GM20000 (cell line): ENCODE measurements at regions not wholly inside any gene's neighbourhood (a gene's known extent, or its start where the extent isn't known, plus 50 kb on each side); places are given as distances from the start of the nearest gene placed in this dataset.

ENCODE experiments used
- DNase-seq: peaks from one replicate; pipeline ENCODE4 v3.0.0; 2012; ENCODE audit warnings: low spot score
- TF ChIP-seq, protein P1 (sequence below): IDR thresholded peaks from 2 replicates; pipeline ENCODE4 v1.5.1; 2012; ENCODE audit warnings: mild to moderate bottlenecking, control low read depth; ENCODE audit errors: extremely low read depth, missing control alignments

DNA sequence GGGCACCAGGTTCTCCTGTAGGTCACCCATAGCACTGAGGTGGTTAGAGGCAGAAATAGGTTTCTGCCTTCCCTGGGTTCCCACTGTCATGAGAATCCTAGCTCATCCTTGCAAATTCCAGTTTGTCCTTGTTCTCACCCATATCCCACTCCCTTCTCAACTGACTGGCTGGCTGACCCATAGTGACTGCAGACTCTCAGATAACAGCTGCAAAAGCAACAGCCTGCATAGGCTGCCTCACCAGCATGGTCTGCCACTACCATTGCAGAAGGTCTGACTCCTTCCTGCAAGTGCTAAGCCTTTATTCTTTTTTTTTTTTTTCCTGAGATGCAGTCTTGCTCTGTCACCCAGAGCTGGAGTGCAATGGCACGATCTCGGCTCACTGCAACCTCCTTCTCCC lies 194.0 kb downstream of the SEMA6A start:
- DNase-seq, result no peak
- TF ChIP-seq, protein P1, sequence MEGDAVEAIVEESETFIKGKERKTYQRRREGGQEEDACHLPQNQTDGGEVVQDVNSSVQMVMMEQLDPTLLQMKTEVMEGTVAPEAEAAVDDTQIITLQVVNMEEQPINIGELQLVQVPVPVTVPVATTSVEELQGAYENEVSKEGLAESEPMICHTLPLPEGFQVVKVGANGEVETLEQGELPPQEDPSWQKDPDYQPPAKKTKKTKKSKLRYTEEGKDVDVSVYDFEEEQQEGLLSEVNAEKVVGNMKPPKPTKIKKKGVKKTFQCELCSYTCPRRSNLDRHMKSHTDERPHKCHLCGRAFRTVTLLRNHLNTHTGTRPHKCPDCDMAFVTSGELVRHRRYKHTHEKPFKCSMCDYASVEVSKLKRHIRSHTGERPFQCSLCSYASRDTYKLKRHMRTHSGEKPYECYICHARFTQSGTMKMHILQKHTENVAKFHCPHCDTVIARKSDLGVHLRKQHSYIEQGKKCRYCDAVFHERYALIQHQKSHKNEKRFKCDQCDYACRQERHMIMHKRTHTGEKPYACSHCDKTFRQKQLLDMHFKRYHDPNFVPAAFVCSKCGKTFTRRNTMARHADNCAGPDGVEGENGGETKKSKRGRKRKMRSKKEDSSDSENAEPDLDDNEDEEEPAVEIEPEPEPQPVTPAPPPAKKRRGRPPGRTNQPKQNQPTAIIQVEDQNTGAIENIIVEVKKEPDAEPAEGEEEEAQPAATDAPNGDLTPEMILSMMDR, result no peak

DNA sequence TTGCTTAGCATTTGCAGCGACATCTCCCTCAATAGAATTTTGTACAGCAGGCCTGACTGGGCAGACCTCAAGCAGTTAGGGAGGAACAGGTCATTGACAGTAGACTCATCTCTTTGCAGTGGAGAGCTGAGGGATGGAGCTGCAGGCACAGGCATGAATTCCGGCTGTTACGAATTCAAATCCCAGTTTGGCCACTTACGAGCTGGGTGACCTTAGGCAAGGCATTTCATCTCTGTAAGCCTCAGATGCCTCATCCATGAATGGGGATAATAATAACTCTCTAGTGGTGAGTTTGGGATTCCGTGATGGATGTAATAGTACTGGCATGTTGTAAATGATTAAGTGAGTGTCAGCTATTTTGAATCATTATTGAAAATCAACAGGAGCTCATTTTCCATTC lies 195.3 kb downstream of the SEMA6A start:
- TF ChIP-seq, protein P1, result no peak
- no peak for DNase-seq

DNA sequence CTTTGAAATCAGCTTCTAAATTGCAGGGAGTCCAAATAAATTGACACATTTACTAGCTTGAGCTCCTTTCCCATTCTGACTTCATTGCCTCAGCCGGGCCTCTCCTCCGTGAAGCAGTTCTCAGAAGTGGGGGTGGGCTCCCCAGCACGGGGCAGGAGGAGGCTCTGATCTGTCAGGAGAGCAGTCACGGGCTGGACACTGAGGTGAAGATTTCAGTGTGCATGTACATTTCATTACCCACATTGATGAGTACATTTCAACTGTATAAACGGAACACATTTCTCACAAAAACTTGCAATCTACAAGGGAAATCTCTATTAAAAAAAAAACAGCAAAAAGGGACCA lies 195.9 kb downstream of the SEMA6A start:
- TF ChIP-seq, protein P1, result no peak

GRCh38 chr5:116378007-116378776 lies 196.4 kb downstream of the SEMA6A start:
- TF ChIP-seq, protein P1, result no peak
- DNase-seq, result no peak

More for the DNA sequence above, 195.9 kb downstream of the SEMA6A start:
- DNase-seq, result no peak

DNA sequence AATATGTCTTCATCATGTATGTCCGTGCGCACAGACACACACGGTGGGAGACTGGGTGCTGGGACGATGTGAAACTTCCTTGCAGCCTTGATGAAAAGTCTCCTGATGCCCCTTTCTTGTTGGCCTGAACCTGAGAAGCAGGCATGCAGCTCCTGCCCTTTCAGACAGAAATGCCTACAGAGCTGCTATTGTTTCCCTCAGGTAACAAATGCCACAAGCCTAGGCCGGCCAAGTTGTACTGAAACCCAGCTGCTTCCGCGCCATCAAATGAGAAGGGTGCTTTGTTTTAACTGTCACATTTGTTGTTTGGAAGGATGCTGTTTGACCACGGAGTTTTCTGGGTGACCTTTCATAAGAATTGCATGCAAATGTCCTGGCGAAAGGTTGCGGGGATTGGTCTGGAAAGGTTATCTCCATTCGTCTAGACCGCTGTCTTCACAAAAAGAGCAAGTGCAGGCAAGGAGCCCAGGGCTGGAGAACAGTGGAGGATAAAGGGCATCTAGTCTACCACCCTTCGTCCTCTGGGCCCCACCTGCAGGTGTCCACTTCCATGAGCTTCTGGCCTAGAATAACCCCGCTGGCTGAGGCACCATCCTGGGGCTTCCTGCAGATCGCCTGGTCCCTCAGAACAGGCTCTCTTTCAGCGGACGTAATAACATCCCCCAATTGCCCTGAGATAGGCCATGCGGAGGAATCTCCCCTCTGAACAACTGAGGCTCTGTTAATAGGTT lies 197.2 kb downstream of the SEMA6A start:
- TF ChIP-seq, protein P1, result no peak
- no peak for DNase-seq

DNA sequence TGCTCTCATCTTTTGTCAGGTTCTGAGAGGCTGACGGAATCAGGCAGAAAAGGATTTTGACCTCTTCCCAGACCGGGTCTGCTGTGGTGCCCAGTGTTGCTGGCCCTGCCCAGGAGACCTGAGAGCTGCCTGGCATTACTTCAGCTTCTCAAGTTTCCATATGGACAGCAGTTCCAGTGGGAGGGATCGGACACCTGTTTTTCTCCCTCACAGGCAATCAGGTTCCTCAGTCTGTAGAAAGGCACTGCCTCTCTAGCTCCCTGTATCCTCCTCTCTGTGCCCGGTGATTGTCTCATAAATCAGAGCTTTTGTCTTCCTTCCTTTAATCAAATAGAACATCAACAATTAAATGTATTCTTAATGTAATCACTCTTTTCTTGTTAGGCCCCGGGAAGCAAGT lies 198.7 kb downstream of the SEMA6A start:
- no peak for DNase-seq
- TF ChIP-seq, protein P1, result no peak

DNA sequence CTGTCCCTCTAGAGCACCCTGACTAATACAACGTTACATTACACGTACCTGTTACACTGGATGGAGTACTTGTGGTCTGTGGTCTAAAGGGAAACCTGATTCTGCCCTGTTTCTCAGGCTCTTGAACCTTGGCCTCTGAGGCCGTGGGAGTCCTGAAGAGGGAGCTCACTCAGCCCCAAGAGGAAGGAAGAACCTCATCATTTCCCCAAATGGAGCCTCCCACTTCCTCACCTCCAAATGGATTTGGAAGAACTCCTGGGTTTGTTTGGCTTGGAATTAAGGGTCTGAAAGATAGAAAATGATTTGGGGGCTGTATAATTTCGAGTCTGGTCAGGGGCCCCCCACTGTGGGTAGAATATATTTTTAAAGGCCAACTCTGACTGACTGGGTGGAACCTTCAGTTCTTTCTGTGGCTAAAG lies 200.2 kb downstream of the SEMA6A start:
- no peak for DNase-seq
- TF ChIP-seq, protein P1, result no peak
